ENCODE measurements at regions not wholly inside any gene's neighbourhood (a gene's known extent, or its start where the extent isn't known, plus 50 kb on each side); places are given as distances from the start of the nearest gene placed in this dataset.
"Not testable (repeated sequence)": the region's sequence is repeated elsewhere in the genome, so short reads cannot be mapped to it uniquely, and the experiment has no call there.

DNA sequence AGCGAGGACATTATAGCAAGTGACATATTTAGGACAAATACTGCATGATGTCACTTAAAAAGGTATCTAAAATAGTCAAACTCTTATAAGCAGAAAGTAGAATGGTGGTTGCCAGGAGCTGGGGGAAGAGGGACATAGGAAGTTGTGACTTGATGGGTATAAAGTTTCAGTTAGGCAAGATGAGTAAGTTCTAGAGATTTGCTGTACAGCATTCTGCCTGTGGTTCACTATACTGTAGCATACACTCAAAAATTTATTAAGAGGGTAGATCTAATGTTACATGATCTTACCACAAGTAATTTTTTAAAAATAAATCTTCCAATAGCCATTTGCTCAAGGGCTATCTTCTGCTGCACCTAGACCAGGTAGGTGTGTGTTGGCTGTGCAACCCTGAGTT is 78.1 kb upstream of the NPAS2 start:
- DNase-seq (ENCODE audit: low read depth in 2 of 2): no peak

DNA sequence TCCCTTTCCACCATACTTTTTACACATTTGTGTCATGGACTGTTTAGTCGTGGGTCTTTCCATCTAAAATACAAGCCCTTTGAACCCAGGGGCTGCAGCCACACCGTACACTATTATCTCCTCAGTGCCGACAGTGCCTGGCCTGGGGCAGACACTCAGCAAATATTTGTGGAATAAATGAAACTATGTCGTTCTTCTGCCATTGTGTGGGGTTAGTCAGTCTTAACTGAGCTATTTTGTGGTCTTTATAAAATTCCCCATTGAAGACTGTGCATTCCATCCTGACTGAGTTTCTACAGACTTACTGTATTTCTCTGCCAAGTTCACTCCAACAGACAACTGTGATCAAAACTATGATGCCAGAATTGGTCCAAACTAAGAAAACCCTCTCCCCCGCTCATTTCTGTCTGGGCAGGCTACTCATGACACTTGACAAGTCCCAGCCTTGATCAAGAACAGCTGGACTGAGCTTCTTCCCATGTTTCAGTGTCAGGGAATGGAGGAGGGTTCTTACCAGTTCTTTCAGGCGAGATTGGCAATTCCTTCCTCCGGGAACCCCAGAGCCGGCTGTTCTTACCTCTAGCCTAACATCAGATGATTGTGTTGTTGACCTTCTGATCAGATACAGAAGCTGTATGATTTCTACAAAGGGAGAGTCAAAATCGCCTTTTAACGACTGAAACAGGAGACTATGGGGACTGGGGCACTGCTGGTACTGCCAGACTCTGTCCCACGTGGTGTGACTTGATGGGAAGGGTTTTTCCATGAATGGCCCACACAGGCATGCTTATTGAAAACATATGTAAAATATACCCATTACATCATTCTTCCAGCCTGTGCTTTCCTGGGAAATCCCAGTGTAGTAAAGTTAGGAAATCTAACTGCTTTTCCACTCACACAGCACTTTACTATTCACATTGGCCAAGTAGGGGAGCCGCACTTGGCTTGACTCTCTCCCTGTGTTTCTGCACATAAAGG is 77.4 kb upstream of the NPAS2 start:
- peak; percentile 99 for DNase-seq (ENCODE audit: low read depth in 2 of 2)

DNA sequence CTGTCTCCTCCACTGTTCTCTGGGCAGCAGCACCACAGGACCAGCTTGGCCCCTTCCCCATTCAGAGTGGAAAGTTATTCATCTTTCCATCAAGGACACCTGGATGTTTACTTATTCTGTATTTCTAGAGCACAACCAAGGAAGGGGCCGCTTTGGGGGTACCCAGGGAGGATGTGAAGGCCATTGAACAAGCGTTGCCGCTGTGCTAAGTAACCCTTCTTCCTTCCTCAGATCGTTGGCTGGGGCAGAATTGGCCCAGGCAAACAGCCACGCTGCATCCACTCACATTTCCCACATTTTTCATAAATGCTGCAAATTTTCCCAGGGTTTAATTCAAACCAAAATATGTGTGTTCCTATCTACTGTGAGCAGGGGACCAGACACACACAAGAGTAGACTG is 76.2 kb upstream of the NPAS2 start:
- DNase-seq (ENCODE audit: low read depth in 2 of 2): no peak

DNA sequence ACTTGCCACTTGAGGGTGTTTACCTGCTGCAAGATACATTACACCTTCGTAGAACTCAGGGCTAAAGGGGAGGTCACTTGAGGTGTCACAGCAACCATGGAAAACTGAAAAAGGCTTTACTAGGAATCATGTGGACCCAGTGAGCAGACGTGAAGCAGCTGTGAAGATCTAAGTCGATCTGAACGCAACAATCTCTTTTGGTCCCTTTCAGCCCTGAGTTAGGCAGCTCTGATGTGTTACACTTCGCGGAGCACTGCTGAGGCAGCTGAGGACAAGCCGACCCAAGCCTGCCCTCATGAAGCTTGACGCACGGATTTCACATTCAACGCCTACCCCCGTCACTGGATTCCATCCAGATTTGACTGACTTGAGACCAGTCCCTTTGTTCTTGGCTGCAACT is 75.8 kb upstream of the NPAS2 start:
- no peak for DNase-seq (ENCODE audit: low read depth in 2 of 2)

DNA sequence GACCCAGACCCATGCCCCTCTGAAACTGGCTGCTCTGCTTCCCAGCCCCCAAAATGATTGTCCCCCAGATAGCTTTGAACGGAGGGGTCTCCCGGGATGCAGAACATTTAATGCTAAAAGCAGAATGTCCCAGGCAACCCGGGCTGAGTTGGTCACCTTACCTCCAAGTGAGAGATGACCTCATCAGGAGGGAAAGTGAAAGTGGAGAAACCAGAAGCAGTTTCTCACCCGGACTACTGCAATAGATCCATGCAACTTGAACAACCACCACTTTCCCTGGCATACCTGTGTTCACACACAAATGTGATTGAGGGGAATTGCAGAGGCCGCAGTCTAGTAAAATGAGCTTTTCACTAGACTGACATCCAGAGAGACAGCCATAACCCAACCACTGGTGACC is 75.3 kb upstream of the NPAS2 start:
- DNase-seq (ENCODE audit: low read depth in 2 of 2): no peak

DNA sequence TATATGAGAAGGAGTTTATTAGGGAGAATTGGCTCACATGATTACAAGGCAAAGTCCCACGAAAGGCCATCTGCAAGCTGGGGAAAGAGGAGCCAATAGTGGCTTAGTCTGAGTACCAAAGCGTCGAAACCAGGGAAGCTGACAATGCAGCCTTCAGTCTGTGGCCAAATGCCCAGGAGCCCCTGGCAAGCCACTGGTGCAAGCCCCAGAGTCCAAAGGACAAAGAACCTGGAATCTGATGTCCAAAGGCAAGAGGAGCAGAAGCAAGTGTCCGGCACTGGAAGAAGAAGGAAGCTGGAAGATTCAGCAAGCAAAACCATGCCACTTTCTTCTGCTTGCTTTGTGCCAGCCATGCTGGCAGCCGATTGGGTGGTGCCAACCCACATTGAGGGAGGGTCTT is 74.3 kb upstream of the NPAS2 start:
- no peak for DNase-seq (ENCODE audit: low read depth in 2 of 2)

DNA sequence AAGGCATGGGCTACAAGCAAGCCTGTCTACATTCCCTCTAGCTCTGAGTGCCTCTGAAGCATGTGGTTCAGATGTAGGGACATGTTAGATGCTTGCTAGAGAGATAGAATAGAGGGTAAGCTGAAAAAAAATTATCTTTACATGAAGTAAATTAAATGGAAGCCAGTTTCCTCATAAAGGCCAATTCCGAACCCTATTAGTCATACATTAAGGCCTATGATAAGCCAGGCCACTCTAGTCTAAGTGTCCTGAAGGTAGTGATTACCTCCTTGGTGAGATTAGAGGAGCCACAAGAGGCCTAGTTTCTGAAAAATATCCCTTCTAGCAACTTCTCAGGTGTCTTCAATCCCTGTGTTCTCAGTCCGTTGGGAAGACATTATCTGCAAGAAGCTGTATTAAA is 72.4 kb upstream of the NPAS2 start:
- DNase-seq (ENCODE audit: low read depth in 2 of 2): no peak

DNA sequence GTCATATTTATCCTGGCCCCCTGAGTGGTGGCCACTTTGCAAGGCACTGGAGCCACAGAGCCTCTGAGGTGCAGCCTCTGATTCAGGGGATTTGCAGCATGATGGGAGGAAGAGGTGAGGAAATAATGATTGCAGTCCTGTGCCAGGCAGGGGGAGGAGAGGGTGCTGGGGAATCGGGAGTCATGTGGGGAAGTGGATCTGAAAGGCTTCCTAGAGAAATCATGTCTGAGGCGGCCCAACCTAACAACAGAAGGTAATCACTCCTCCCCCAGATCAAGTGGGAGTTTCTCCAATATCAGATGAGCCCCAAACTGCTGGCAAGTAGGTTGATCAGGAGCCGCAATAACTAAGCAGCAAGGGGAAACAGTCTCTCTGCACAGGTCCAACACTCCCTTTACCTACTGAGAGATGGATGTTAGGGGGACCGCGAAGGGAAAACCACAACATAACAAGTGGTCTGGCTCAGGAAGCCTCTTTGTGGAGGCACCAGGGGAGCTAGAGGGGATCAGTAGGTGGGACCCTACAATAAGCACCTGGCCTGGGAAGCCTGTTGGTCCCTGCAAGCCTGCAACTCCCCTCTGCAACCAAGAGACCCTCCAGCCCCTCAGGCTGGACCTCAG is 71.8 kb upstream of the NPAS2 start:
- no peak for DNase-seq (ENCODE audit: low read depth in 2 of 2)

DNA sequence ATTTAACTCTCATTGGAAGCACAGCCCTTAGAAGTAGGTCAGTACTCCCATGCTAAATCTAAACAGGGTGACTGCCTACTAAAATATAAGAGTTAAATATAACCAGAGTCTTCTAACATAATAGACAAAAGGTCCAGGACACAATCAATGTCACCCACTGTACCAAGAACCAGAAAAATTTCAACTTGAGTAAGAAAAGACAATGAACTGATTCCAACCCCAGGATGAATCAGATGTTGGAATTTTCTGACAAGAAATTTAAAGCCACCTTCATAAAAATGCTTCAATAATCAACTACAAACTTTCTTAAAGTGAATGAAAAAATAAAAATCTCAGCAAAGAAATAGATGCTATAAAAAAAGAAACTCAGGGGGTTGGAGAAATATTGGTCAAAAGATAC is 71.3 kb upstream of the NPAS2 start:
- DNase-seq (ENCODE audit: low read depth in 2 of 2): no peak

DNA sequence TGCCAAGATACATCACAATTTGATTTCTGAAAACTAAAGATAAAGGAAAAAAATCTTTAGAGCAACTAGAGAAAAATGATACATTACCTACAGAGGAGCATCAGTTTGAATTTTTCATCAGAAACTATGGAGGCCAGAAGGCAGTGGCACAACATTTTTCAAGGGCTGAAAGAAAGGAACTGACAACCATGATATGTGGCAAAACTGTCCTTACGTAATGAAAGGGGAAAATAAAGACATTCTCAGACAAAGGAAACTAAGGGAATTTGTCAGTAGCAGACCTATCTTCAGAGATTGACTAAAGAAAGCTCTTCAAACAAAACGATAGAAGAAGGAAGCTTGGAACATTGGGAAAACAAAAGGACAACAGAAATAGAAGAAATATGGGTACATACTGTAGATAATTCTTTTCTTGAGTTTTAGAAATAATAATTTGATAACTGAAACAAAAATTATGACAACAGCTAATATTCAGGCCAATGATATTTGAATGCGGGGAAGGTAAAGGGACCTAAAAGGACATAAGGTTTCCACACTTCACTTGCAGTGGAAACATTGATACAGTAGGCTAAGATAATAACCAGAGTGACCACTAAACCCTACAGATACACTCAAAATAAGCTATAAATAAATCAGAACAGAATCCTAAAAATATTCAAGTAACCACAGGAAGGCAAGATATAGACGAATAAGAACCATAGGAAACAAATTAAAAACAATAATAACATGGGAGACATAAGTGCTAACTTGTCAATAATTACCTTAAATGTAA is 70.0 kb upstream of the NPAS2 start:
- DNase-seq (ENCODE audit: low read depth in 2 of 2): no peak

DNA sequence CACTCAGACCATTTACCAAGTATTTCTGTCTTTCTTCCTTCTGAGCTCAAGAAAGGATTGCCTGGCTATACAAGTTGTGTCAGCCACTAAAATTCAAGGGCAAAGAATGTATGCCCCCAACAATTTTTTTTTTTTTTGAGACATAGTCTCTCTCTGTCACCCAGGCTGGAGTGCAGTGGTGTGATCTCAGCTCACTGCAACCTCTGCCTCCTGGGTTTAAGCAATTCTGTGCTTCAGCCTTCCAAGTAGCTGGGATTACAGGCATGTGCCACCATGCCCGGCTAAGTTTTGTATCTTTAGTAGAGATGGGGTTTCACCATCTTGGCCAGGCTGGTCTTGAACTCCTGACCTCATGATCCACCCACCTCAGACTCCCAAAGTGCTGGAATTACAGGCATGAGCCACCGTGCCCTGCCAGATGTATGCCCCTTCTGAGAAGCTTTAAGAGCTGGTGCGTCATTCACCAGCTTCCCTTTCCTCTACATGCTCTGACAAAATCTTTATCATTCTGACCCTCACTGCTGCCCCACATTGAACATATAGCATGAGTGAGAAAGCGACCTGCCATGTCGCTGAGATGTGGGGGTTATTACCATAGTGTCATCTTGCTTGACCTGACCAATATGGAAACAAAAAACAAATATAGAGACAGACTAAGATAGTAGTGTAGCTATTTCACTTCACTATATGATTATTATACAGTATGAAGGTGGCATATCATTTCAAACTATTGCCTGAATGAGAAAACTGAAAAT is 67.9 kb upstream of the NPAS2 start:
- not testable (repeated sequence) for DNase-seq (ENCODE audit: low read depth in 2 of 2)

DNA sequence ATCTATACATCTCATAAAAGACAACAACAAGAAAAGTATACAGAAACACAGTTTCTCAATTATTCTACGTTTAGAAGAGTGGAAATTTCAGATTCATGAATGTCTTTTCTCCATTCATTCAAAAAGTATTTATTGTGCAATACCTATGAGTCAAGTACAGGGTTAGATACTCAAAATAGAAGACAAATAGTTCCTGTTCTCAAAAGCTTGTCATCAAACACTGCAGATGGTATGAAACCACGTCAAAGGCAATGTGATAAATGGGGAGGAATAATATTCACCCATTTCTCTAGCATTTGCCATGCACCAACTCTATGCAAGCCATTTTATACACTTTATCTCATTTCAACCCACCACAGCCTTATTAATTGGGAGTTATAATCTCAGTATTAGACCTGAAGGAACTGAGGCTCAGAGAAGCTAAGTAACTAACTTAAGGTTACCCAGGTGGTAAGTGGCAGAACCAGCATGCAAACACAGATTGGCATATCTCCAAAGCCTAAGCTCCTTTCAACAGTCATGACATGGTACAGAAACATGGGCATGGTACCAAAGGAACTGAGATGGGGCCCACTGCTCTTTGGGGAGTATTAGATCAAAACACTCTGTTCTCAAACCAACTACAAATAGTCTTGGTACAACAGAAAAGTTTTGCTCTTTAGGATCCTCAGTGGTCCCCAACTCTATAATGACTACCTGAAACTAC is 67.2 kb upstream of the NPAS2 start:
- DNase-seq (ENCODE audit: low read depth in 2 of 2): peak; percentile 74 to 75

DNA sequence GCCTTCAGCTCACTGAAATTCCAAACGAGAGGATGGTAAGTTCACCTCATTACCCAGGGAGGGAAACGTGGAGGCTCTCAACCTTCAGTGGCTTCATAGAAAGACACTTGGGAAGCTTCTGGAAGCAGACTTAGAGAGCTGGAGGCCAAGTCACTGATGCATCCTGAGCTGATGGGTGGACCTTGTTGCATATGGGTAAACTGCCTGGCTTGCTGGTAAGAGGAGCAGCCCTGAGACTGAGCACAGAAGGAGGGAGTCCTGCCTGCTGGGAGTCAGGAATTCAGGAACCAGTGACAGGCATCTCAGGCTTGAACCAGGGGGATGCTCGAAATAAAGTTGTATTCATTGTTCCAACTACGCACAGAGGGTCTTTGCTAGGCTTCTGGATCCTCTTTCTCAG is 66.5 kb upstream of the NPAS2 start:
- no peak for DNase-seq (ENCODE audit: low read depth in 2 of 2)

DNA sequence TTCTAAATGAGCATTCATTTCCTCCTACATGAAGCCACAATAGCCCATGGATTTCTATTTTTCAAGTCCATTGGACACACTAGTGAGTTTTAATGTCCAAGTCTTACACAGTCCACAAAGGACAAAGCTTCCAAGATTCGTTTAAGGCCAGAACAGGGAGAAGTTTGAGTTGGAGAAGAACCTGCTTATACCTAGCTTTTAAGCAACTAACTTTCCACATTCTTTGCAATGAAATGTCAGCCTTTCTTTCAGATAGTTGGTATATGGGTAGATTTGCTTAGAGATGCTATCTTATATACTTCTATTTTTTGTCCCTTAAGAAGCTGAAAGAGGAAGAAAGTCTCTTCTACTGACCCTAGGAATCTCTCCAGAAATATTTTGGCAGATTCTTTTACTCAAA is 66.1 kb upstream of the NPAS2 start:
- no peak for DNase-seq (ENCODE audit: low read depth in 2 of 2)

DNA sequence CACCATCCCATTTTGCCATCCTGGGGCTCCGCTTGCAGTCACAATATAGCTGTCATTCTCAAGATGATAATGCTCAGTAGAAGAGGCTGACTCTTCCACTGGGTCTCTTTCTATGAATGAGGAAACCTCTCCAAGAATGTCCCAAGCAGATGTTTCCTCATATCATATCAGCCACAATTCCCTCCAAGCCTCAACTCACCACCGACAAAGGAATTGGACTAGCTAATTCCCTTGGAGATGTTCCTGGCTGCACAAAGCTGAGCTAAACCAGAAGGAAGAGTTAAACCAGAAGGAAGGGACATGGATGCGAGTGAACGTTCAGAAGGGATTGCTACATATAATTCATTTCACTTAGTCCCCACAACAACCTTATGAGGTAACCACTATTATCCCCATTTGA is 65.0 kb upstream of the NPAS2 start:
- no peak for DNase-seq (ENCODE audit: low read depth in 2 of 2)

DNA sequence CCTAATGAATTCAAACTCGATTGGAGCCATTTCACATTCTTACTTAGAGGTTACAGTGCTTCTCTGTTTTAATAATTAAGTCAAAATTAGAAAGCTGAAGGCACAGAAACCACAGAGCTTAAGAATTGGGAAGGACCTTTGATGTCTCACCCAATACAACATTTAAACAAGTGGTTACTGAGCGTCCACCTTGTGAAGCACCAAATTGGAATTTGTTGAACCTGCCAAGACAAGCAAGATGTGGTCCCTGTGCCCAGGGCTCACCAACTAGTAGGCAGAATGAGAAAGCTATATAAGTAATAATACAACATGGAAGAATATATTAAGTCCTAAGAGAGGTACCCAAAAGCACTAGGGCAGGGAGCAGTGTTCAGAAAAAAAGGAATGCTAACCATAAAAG is 64.5 kb upstream of the NPAS2 start:
- no peak for DNase-seq (ENCODE audit: low read depth in 2 of 2)

DNA sequence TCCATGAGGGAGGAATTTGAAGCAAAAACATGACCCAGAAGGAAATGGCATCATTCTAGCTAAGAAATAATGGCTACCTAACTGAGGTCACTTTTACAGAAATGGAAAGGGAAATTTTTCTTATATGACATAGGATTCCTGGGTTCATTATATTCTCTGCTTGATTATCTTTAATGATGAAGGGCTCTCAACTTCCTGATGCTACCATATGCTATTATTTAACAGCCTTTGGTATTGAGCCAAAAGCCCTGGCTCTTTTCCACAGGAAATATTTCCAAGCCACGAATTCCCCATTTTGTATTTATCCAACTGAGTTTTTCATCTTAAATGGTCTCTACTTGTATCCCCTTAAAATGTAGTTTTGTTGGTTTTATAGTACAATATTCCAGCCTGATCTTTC is 63.2 kb upstream of the NPAS2 start:
- peak in 1 of 2 experiments; percentile 65 for DNase-seq (ENCODE audit: low read depth in 2 of 2)

DNA sequence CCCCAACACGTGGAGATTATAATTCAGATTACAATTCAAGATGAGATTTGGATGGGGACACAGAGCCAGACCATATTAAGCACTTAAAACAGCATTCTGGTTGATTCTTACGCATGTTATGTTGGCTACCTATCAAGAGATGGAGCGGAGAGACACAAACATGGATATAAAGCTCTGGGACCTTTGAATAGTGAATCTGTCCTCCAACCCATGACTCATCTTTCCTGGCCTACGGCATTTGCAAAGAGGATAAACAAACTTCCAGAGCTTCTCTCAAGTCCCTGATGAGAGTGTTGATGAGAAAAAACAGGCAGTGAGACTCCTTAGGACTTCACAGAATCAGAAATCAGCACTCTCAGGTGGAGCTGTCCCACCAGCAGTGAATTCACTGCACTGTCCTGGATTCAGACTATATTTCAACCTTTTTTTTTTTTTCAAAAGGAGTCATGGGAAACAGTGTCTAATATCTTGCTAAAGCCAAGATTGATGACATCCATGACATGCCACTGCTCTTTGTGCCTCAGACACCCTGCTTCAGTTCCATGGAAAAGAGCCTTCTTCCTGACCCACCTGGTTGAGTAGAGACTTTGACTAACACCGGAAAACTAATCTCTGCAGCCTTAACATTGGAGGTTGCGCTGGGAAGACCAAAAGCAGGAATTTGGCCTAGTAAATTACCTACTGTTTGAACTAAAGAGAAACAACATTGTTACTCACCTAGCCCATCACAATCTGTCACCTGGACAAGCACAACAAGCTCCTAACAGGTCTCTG is 62.1 kb upstream of the NPAS2 start:
- peak in 1 of 2 experiments; percentile 56 for DNase-seq (ENCODE audit: low read depth in 2 of 2)

DNA sequence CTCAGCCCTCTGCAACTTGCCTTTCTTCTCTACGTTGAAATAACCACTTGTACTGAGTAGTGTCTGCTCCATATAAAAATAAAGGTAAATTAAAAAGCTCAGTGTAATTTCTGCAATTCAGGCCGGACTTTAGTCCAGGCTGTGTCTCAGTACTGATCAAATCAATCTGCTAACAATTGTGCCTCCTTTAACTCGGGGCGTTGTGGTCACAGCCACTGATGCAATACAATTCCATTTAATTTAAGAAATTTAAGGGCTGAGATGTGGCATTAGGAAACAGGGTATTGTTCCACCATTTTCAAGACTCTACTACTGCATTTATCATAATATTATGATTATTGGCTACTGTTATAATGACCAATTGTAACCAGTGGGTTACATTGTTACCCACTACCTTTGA is 60.0 kb upstream of the NPAS2 start:
- no peak for DNase-seq (ENCODE audit: low read depth in 2 of 2)

DNA sequence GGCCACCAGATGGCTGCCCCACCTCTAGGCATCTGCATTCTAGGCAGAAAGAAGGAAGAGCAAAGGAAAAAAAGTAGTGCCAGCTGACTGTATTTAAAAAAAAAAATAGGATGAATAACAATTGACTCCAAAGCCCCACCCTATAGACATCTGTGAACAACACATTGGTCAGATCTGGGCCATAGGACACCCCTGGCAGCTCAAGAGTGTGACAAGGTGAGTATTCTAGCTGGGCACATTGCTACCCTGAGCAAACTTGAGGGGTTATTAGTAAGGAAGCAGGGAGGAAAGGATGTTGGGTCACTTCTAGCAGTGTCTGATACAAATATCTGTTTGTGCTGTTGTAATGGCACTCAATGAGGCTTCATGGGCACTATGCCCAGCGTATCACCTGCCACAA is 58.6 kb upstream of the NPAS2 start:
- DNase-seq (ENCODE audit: low read depth in 2 of 2): no peak
